ENCODE measurements at regions not wholly inside any gene's neighbourhood (a gene's known extent, or its start where the extent isn't known, plus 50 kb on each side); places are given as distances from the start of the nearest gene placed in this dataset.

GRCh38 chr4:107153956-107154355 is 117.8 kb upstream of the DKK2 start:
- Mint-ChIP-seq H3K27ac (no peak overlapping the region), H3K36me3 (no peaks in the 10 kb centered on the region), H3K4me1 (ENCODE audit: low read depth) (no peaks in the 10 kb centered on the region), H3K27me3 (peaks cover 2% of the 10 kb centered on the region), H3K9me3 (no peaks in the 10 kb centered on the region), H3K4me3 (no peak overlapping the region)
- intact Hi-C loops (cut with micrococcal nuclease): no loop called here
- ChIA-PET CTCF (interaction anchor here (0.8 kb wide), 1 partner anchor 29 kb away, joined by 3 read pairs; no protein-coding TSS in a partner anchor), POLR2A (no interaction called here)
- DNase-seq: no peak

- POLR2A ChIA-PET: no interaction called here
These were observed 117.1 kb upstream of the DKK2 start for GRCh38 chr4:107153228-107153627.

GRCh38 chr4:107151173-107151572 is 115.1 kb upstream of the DKK2 start:
- ChIA-PET CTCF (no interaction called here), POLR2A (no interaction called here)
- Mint-ChIP-seq H3K4me3 (no peak overlapping the region), H3K36me3 (no peaks in the 10 kb centered on the region), H3K4me1 (ENCODE audit: low read depth) (no peaks in the 10 kb centered on the region), H3K9me3 (no peaks in the 10 kb centered on the region), H3K27ac (no peak overlapping the region), H3K27me3 (peaks cover 2% of the 10 kb centered on the region)
- DNase-seq: no peak
- intact Hi-C loops (cut with micrococcal nuclease): no loop called here

More at GRCh38 chr4:107153228-107153627, 117.1 kb upstream of the DKK2 start:
- Mint-ChIP-seq H3K36me3 (no peaks in the 10 kb centered on the region), H3K27ac (no peak overlapping the region), H3K9me3 (no peaks in the 10 kb centered on the region), H3K4me3 (no peak overlapping the region), H3K4me1 (ENCODE audit: low read depth) (no peaks in the 10 kb centered on the region), H3K27me3 (peaks cover 2% of the 10 kb centered on the region)
- intact Hi-C loops (cut with micrococcal nuclease): no loop called here
- CTCF ChIA-PET: no interaction called here
- no peak for DNase-seq

GRCh38 chr4:107148904-107149303 is 112.8 kb upstream of the DKK2 start:
- H3K27ac Mint-ChIP-seq: no peak overlapping the region
- DNase-seq: no peak
- no peaks in the 10 kb centered on the region for H3K4me1 Mint-ChIP-seq (ENCODE audit: low read depth)
- no peaks in the 10 kb centered on the region for H3K36me3 Mint-ChIP-seq
- intact Hi-C loops (cut with micrococcal nuclease): no loop called here
- no peak overlapping the region for H3K4me3 Mint-ChIP-seq
- no peaks in the 10 kb centered on the region for H3K27me3 Mint-ChIP-seq
- POLR2A ChIA-PET: no interaction called here
- H3K9me3 Mint-ChIP-seq: no peaks in the 10 kb centered on the region
- CTCF ChIA-PET: no interaction called here

GRCh38 chr4:107147873-107148272 is 111.8 kb upstream of the DKK2 start:
- intact Hi-C loops (cut with micrococcal nuclease): no loop called here
- CTCF ChIA-PET: no interaction called here

GRCh38 chr4:107138433-107138832 is 102.3 kb upstream of the DKK2 start:
- ChIA-PET CTCF (no interaction called here), POLR2A (no interaction called here)
- Mint-ChIP-seq H3K27me3 (peaks cover 1% of the 10 kb centered on the region), H3K4me1 (ENCODE audit: low read depth) (no peaks in the 10 kb centered on the region), H3K9me3 (no peaks in the 10 kb centered on the region), H3K36me3 (no peaks in the 10 kb centered on the region), H3K27ac (no peak overlapping the region), H3K4me3 (no peak overlapping the region)
- no peak for DNase-seq
- intact Hi-C loops (cut with micrococcal nuclease): no loop called here

More at GRCh38 chr4:107147873-107148272, 111.8 kb upstream of the DKK2 start:
- Mint-ChIP-seq H3K27me3 (no peaks in the 10 kb centered on the region), H3K9me3 (no peaks in the 10 kb centered on the region), H3K27ac (no peak overlapping the region), H3K4me1 (ENCODE audit: low read depth) (no peaks in the 10 kb centered on the region), H3K4me3 (no peak overlapping the region), H3K36me3 (no peaks in the 10 kb centered on the region)
- POLR2A ChIA-PET: no interaction called here
- no peak for DNase-seq

- Mint-ChIP-seq H3K27ac (no peak overlapping the region), H3K4me1 (ENCODE audit: low read depth) (no peaks in the 10 kb centered on the region), H3K9me3 (no peaks in the 10 kb centered on the region), H3K27me3 (peaks cover 3% of the 10 kb centered on the region), H3K36me3 (no peaks in the 10 kb centered on the region), H3K4me3 (no peak overlapping the region)
- intact Hi-C loops (cut with micrococcal nuclease): no loop called here
- DNase-seq: no peak
- ChIA-PET POLR2A (no interaction called here), CTCF (no interaction called here)
These were observed 98.0 kb upstream of the DKK2 start for GRCh38 chr4:107133965-107134653.

- ChIA-PET POLR2A (no interaction called here), CTCF (no interaction called here)
- intact Hi-C loops (cut with micrococcal nuclease): no loop called here
- no peak for DNase-seq
- Mint-ChIP-seq H3K4me3 (no peak overlapping the region), H3K27me3 (peaks cover 2% of the 10 kb centered on the region), H3K27ac (no peak overlapping the region), H3K9me3 (no peaks in the 10 kb centered on the region), H3K36me3 (no peaks in the 10 kb centered on the region), H3K4me1 (ENCODE audit: low read depth) (no peaks in the 10 kb centered on the region)
These were observed 95.2 kb upstream of the DKK2 start for GRCh38 chr4:107131295-107131694.

GRCh38 chr4:107130157-107130556 is 94.0 kb upstream of the DKK2 start:
- no peaks in the 10 kb centered on the region for H3K36me3 Mint-ChIP-seq
- intact Hi-C loops (cut with micrococcal nuclease): no loop called here
- H3K27ac Mint-ChIP-seq: no peak overlapping the region
- ChIA-PET POLR2A (no interaction called here), CTCF (no interaction called here)
- peaks cover 2% of the 10 kb centered on the region for H3K27me3 Mint-ChIP-seq
- H3K4me1 Mint-ChIP-seq (ENCODE audit: low read depth): no peaks in the 10 kb centered on the region
- no peak overlapping the region for H3K4me3 Mint-ChIP-seq
- no peaks in the 10 kb centered on the region for H3K9me3 Mint-ChIP-seq
- DNase-seq: no peak

GRCh38 chr4:107129611-107130010 is 93.5 kb upstream of the DKK2 start:
- Mint-ChIP-seq H3K27ac (no peak overlapping the region), H3K36me3 (no peaks in the 10 kb centered on the region), H3K4me1 (ENCODE audit: low read depth) (no peaks in the 10 kb centered on the region), H3K9me3 (no peaks in the 10 kb centered on the region), H3K4me3 (no peak overlapping the region), H3K27me3 (peaks cover 2% of the 10 kb centered on the region)
- intact Hi-C loops (cut with micrococcal nuclease): no loop called here
- DNase-seq: no peak
- CTCF ChIA-PET: no interaction called here
- POLR2A ChIA-PET: no interaction called here

GRCh38 chr4:107129076-107129475 is 93.0 kb upstream of the DKK2 start:
- POLR2A ChIA-PET: no interaction called here
- intact Hi-C loops (cut with micrococcal nuclease): no loop called here
- no peak overlapping the region for H3K4me3 Mint-ChIP-seq

GRCh38 chr4:107128116-107128515 is 92.0 kb upstream of the DKK2 start:
- no peaks in the 10 kb centered on the region for H3K4me1 Mint-ChIP-seq (ENCODE audit: low read depth)
- H3K9me3 Mint-ChIP-seq: no peaks in the 10 kb centered on the region
- H3K4me3 Mint-ChIP-seq: no peak overlapping the region
- intact Hi-C loops (cut with micrococcal nuclease): no loop called here
- no peaks in the 10 kb centered on the region for H3K36me3 Mint-ChIP-seq
- H3K27ac Mint-ChIP-seq: no peak overlapping the region
- POLR2A ChIA-PET: no interaction called here
- no peak for DNase-seq
- H3K27me3 Mint-ChIP-seq: peaks cover 2% of the 10 kb centered on the region
- CTCF ChIA-PET: no interaction called here

More at GRCh38 chr4:107129076-107129475, 93.0 kb upstream of the DKK2 start:
- H3K36me3 Mint-ChIP-seq: no peaks in the 10 kb centered on the region
- H3K4me1 Mint-ChIP-seq (ENCODE audit: low read depth): no peaks in the 10 kb centered on the region
- H3K27ac Mint-ChIP-seq: no peak overlapping the region
- H3K9me3 Mint-ChIP-seq: no peaks in the 10 kb centered on the region
- H3K27me3 Mint-ChIP-seq: peaks cover 2% of the 10 kb centered on the region
- CTCF ChIA-PET: no interaction called here
- no peak for DNase-seq

- CTCF ChIA-PET: no interaction called here
- Mint-ChIP-seq H3K4me3 (no peak overlapping the region), H3K27ac (no peak overlapping the region)
These were observed 89.4 kb upstream of the DKK2 start for GRCh38 chr4:107125496-107125895.

More at GRCh38 chr4:107125496-107125895, 89.4 kb upstream of the DKK2 start:
- no peak for DNase-seq
- Mint-ChIP-seq H3K36me3 (no peaks in the 10 kb centered on the region), H3K27me3 (no peaks in the 10 kb centered on the region), H3K4me1 (ENCODE audit: low read depth) (no peaks in the 10 kb centered on the region), H3K9me3 (no peaks in the 10 kb centered on the region)
- intact Hi-C loops (cut with micrococcal nuclease): no loop called here
- POLR2A ChIA-PET: no interaction called here

Data from activated CD4-positive, alpha-beta memory T cell treated with anti-CD3 and anti-CD28 coated beads for 36 hours (primary cell).